NCI-H446 treated with DMSO at 0.1 percent for 48 hours (cell line): ENCODE measurements at regions not wholly inside any gene's neighbourhood (a gene's known extent, or its start where the extent isn't known, plus 50 kb on each side); places are given as distances from the start of the nearest gene placed in this dataset.

Source experiments
- DNase-seq: peaks from one replicate; lab custom pipeline; 2025; lab: John Stamatoyannopoulos, UW

DNA sequence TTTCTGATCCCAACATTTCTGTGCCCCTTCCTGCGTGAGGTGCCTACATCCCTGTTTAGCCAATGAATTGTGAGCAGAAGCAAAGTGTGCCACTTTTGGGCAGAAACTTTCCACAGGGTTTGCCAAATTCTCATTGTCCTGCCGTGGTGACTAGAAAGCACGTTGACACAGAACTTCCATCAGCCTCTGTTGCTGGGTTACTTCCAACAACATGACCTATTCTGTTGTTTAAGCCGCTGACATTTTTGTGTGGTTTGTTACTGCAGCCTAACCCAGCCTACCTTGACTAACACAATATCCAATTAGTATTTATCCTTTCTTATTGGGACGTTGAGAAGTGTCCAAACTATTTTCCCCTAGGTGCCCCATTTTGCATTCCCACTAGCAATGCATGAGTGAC, 136.8 kb downstream of the URB2 start:
- no peak for DNase-seq

DNA sequence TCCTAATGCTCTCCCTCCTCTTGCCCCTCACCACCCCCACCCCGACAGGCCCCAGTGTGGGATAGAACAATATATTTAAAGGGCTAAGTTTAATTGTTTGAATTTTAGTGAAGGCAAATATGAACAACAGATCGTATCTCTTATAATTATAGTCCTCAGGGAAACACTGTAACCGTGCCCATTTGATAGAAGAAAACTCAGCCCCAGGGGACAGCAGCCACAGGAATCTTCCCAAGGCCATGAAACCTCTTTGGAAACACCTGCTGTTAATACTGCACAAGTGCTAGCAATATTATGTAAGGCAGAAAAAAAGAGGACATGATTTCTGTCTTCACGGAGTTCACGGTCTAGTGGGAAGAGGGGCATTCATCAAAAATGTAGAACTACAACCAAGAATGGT, 142.2 kb downstream of the URB2 start:
- no peak for DNase-seq

- no peak for DNase-seq
Observed at GRCh38 chr1:229769006-229769405, 143.0 kb downstream of the URB2 start.

- DNase-seq: no peak
Observed at GRCh38 chr1:229769809-229770208, 143.8 kb downstream of the URB2 start.

GRCh38 chr1:229778794-229779193, 152.7 kb downstream of the URB2 start:
- no peak for DNase-seq

DNA sequence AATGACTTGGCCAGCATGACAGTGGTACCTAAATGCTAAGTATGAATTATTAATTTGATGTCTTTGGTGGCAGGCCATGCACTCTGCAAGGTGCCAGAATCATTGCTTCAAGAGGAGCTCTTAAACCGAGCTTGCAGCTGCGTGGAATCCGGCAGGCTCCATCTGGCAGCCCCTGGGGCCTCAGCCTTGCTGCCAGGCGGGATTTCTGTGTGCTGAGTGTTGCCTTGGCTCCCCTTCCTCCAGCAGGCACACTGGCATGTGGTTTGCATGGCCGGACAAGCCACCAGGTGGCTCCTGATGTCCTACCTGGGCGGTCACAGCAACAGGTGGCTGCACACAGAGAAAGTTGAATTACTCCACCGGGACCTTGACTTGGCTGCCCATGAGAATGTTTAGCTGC, 155.4 kb downstream of the URB2 start:
- DNase-seq: peak; percentile 89

GRCh38 chr1:229782469-229782868, 156.4 kb downstream of the URB2 start:
- no peak for DNase-seq

GRCh38 chr1:229784834-229785233, 158.8 kb downstream of the URB2 start:
- DNase-seq: no peak

- no peak for DNase-seq
Observed at GRCh38 chr1:229786974-229787610, 161.0 kb downstream of the URB2 start.

DNA sequence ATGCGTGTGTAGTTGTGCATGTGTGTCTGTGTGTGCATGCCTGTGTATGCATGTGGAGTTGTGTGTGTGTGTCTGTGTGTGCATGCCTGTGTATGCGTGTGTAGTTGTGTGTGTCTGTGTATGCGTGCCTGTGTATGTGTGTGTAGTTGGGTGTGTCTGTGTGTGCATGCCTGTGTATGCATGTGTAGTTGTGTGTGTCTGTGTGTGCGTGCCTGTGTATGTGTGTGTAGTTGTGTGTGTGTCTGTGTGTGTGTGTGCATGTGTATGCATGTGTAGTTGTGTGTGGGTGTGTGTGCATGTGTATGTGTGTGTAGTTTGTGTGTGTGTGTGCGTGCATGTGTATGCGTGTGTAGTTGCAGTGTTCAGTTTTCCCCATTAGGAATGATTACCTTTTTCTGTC, 162.0 kb downstream of the URB2 start:
- no peak for DNase-seq

GRCh38 chr1:229792012-229792975, 166.2 kb downstream of the URB2 start:
- no peak for DNase-seq

DNA sequence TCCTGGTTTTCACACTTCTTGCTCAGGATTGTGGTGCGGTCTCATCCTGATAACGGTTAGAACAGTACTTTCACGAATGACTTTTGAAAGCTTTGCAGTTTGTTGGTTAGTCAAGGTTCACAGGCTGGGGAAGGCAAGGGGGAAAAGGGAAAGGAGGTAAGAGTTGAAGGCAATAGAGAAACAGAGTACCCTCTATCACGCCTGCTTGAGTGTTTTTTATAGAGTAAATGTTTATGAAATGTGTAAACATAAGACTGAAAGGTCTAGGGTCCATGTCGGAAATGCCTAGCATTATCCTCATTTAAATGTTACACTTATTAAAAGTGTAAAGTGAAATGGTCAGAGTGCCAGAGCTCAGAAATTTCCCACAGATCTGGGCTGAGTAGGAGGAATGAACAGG, 167.4 kb downstream of the URB2 start:
- no peak for DNase-seq

DNA sequence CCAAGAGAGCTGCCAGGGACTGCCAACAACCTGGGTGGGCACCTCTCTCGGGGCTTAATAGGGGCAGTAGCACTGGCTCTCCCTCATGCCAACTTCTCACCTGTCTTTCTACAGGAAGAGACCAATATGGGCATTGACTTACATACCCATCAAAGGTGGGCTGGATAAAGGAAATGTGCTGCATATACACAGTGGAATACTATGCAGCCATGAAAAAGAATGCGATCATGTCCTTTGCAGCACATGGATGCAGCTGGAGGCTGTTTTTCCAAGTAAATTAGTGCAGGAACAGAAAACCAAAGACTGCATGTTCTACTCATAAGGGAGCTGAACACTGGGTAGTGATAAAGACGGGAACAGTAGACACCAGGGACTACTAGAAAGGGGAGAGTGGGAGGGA, 172.5 kb downstream of the URB2 start:
- DNase-seq: no peak

GRCh38 chr1:229803626-229804217, 177.7 kb downstream of the URB2 start:
- no peak for DNase-seq

DNA sequence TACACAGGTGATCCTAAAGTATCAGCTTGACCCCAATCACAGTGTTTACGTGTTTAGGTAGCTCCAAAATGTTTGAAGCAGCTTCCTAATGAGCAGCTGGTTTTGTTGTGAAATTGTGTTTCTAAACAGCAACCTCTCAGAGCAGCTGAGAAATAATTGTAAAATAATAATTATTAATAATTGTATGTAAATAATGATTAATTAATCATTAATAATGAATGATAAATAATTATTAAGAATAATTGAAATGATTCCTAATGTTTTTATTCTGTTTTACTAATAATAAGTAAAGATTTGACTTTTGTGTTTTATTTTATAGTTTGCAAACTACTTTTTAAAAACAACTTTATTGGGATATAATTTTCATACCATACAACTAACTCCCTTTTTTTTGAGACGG, 182.2 kb downstream of the URB2 start:
- DNase-seq: no peak

DNA sequence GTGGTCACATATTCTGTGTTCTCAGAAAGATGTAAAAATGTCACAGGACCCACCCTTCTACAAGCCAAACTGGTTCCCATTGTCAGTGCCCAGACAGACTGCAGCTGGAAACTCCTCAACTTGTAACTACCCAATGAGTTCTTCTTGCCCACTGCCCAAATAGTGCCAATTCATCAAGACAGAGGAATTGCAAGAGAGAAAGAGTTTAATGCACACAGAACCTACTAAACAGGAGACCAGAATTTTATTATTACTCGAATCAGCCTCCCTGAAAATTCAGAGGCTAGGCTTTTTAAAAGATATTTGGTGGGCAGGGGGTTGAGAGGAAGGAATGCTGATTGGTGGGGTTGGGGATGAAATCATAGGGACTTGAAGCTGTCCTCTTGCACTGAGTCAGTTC, 184.1 kb downstream of the URB2 start:
- DNase-seq: no peak

GRCh38 chr1:229810961-229811360, 184.9 kb downstream of the URB2 start:
- no peak for DNase-seq

DNA sequence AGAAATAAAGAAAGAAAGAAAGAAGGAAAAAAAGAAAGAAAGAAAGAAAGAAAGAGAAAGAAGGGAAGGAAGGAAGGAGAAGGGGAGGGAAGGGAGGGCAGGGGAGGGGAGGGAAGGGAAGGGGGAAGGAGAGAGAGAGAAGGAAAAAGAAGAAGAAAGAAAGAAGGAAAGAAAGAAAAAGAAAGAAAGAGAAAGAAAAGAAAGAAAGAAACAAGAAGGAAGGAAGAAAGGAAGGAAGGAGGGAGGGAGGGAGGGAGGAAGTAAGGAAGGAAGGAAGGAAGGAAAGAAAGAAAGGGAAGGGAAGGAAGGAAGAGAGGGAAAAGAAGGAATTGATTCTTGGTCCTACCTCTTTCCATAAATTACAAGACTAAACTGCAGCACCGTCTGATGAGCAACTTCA, 186.1 kb downstream of the URB2 start:
- DNase-seq: no peak

GRCh38 chr1:229812693-229813092, 186.6 kb downstream of the URB2 start:
- DNase-seq: no peak

- DNase-seq: no peak
Observed at GRCh38 chr1:229815076-229815475, 189.0 kb downstream of the URB2 start.

- DNase-seq: no peak
Observed at GRCh38 chr1:229815961-229816360, 189.9 kb downstream of the URB2 start.

GRCh38 chr1:229817936-229818335, 191.9 kb downstream of the URB2 start:
- no peak for DNase-seq

- DNase-seq: no peak
Observed at GRCh38 chr1:229819091-229819490, 193.0 kb downstream of the URB2 start.
